Fibroblast of mammary gland (primary cell): ENCODE measurements at regions not wholly inside any gene's neighbourhood (a gene's known extent, or its start where the extent isn't known, plus 50 kb on each side); places are given as distances from the start of the nearest gene placed in this dataset.
A peak's percentile ranks its signal among the peaks of the same experiment; 100 is the strongest.
"Not testable (repeated sequence)": the region's sequence is repeated elsewhere in the genome, so short reads cannot be mapped to it uniquely, and the experiment has no call there.

Source experiments
- DNase-seq: peaks from one replicate; pipeline ENCODE4 v3.0.0-alpha.2; 2010; ENCODE audit warnings: low read depth
- H3K4me3 ChIP-seq: 2 replicates; pipeline ENCODE4 v1.5.1; 2011; ENCODE audit warnings: low read depth, mild to moderate bottlenecking, low read length, moderate library complexity; ENCODE audit not compliant: control insufficient read depth
- TF ChIP-seq, protein P1 (sequence below): conservative IDR thresholded peaks from 2 replicates; pipeline ENCODE4 v1.5.1; 2011; ENCODE audit warnings: low read depth, low read length, inconsistent platforms; ENCODE audit not compliant: control insufficient read depth, insufficient read depth

DNA sequence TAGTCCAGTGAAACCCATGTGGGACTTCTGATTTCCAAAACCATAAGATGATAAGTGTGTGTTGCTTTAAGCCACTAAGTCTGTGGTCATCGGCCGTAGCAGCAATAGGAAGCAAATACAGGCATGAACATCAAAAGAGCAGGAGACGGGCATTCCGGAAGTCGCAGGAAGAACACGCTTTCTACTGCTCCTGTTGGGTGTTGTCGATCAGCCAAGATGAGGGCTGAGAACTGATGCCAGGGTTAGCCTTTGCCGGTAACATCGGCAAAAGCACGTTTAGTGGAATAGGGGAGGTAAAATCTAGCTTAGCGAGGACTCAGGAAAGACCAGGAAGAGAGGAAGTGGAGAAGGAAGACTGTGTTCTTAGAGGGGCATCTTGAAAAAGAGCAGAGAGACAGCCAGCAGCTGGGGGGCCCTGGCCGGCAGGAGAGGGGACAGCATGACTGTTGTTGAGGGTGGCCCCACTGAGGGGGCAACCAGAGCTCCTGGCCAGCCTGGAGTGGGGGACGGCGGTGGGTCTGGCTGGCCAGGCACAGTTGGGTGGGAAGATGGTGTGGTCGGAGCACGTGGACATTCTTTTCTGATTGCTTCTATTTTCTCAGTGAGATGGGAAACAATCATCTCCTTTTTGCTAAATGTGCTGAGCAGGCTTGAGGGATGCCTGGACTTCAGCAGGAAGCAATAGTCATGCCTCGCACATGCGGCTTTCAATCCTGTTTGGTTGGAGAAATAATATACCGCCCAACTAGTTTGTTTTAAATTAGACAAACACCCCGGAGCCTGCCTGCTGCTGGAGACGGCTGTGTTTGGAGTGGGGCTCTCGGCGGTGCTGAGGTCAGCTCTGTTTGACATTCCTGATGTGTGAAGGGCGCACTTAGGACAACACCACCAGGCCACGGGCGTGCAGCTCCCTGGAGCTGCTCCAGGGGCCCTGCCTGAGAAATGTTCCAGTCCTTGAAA lies 109.9 kb downstream of the METRNL start:
- TF ChIP-seq, protein P1, sequence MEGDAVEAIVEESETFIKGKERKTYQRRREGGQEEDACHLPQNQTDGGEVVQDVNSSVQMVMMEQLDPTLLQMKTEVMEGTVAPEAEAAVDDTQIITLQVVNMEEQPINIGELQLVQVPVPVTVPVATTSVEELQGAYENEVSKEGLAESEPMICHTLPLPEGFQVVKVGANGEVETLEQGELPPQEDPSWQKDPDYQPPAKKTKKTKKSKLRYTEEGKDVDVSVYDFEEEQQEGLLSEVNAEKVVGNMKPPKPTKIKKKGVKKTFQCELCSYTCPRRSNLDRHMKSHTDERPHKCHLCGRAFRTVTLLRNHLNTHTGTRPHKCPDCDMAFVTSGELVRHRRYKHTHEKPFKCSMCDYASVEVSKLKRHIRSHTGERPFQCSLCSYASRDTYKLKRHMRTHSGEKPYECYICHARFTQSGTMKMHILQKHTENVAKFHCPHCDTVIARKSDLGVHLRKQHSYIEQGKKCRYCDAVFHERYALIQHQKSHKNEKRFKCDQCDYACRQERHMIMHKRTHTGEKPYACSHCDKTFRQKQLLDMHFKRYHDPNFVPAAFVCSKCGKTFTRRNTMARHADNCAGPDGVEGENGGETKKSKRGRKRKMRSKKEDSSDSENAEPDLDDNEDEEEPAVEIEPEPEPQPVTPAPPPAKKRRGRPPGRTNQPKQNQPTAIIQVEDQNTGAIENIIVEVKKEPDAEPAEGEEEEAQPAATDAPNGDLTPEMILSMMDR, result no peak
- peak; percentile 74 for DNase-seq
- H3K4me3 ChIP-seq, result no peak overlapping the region

DNA sequence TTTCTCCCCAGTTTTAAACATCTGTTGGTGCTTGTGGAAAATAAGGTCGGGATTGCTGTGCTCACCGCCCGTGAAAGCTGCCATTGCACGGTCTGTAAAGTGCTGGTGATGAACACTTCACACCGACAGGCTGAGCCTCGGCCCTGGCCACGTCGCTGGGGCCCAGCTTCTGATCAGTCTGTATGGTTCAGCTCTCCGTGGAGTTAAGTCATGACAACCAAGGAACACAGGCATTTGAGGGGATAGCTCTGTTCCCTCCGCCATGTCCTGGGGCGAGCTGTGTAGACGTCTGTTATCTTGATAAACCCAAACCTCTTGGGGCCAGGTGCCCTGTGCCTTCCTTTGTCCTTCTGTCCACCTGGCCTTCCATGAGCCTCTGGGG lies 110.6 kb downstream of the METRNL start:
- TF ChIP-seq, protein P1, result no peak
- H3K4me3 ChIP-seq, result no peak overlapping the region
- DNase-seq, result no peak

DNA sequence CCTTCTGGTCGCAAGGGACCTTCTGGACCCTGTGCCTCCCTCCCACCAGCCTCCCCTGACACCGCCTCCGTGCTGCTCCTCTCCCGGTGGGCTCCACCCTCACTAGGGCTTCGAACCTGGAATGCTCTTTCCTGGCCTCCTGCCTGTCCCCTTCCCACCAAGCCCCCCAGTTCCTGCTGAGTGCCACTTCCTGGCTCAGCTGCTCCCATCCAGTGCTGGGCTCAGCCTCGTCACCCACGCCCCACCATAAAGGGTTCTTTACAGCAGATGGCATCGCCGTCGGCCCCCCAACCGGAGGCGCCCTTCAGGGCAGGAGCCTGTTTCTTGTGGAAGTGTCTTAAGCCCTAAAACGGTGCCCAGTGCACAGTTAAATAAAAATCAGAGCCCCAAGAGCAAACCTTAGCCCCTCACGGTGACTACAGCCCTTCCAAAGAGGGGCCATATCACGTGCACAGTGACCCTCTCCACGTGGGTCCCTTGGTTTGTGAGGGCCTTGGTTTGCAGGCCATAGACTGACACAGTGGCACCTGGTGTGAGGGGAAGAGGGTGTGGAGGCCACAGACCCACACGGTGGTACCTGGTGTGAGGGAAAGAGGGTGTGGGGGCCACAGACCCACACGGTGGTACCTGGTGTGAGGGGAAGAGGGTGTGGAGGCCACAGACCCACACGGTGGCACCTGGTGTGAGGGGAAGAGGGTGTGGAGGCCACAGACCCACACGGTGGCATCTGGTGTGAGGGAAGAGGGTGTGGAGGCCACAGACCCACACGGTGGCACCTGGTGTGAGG lies 111.4 kb downstream of the METRNL start:
- DNase-seq, result no peak
- no peak overlapping the region for H3K4me3 ChIP-seq
- TF ChIP-seq, protein P1, result no peak

DNA sequence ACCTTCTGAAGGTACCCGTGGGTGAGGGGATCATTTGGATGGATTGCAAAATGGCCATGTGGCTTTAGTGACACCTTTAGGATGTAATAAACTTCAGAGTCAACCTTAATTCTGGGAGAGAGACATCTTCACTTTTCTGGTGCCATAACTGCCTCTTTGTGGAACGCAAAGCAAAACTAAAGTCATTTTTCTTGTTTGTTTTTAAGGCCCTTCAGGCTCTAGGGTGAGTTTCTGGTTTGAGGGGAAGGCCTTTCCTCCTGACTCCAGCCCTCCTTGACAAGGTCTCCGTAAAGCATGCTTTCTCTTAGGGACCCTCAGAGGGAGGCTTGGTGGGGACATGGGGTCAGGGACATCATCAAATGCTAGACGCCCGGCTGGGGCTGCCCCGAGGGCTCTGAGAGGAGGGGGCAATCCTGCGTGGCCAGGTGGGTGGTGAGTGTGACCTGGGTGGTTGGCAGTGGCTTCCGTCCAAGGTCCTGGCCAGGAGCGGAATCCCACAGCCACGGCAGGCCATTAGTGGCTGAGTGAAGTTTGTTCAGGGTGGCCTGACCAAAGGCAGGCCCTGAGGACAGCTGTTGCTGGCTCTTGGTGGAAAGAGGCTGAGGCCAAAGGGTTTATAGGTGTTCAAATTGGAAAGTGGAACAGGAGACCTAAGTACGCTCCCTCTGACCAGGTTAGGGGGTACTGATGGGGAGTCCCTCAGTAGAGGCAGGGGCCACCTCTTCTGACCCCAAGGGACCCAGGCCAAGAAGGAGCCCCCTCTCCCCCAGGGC lies 112.2 kb downstream of the METRNL start:
- no peak for DNase-seq
- TF ChIP-seq, protein P1, result no peak

DNA sequence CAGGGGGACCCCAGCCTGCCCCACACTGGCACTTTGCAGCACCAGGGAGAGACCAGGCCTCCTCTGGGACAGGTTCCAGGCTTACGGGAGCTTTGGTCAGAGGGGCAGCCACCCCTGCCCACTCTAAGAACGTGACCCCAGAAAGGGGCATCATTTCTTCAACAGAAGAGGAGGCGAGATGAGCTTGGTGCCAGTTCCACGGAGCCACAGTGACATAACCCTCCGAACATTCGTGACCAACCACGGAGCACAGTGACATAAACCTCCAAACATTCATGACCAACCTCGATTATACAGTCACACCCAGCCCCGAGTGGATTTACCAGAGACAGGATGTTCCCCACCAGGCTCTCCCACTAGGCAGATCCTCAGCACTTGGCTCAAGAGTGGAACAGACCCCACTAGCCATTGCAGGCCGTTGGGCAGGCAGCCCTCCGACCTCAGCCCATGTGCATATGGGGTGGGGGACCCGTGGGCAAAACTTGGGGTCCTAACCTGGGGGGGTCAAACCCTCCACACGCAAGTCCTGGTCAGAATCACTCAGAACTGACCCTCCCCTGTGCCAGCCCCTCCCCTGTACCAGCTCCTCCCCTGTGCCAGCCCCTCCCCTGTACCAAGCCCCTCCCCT lies 112.9 kb downstream of the METRNL start:
- peak; percentile 72 for DNase-seq
- TF ChIP-seq, protein P1, result no peak

More for the DNA sequence above, 112.2 kb downstream of the METRNL start:
- H3K4me3 ChIP-seq, result no peak overlapping the region

DNA sequence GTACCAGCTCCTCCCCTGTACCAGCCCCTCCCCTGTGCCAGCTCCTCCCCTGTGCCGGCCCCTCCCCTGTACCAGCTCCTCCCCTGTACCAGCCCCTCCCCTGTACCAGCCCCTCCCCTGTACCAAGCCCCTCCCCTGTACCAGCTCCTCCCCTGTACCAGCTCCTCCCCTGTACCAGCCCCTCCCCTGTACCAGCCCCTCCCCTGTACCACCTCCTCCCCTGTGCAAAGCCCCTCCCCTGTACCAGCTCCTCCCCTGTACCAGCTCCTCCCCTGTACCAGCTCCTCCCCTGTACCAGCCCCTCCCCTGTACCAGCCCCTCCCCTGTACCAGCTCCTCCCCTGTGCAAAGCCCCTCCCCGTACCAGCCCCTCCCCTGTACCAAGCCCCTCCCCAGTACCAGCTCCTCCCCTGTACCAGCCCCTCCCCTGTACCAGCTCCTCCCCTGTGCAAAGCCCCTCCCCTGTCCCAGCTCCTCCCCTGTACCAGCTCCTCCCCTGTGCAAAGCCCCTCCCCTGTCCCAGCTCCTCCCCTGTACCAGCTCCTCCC lies 113.5 kb downstream of the METRNL start:
- not testable (repeated sequence) for DNase-seq, H3K4me3 ChIP-seq

More for the DNA sequence above, 112.9 kb downstream of the METRNL start:
- no peak overlapping the region for H3K4me3 ChIP-seq
